MM.1S (cell line): ENCODE measurements at regions not wholly inside any gene's neighbourhood (a gene's known extent, or its start where the extent isn't known, plus 50 kb on each side); places are given as distances from the start of the nearest gene placed in this dataset.
"Not testable (repeated sequence)": the region's sequence is repeated elsewhere in the genome, so short reads cannot be mapped to it uniquely, and the experiment has no call there.

ENCODE experiments used
- CTCF ChIP-seq: fragments of 300-600 bp; sonication (generic); IDR thresholded peaks from 2 replicates; pipeline ENCODE4 v1.5.1; 2016; ENCODE audit warnings: antibody characterized with exemption, low read length, mixed read lengths
- EZH2 ChIP-seq: fragments of 300-600 bp; sonication (generic); optimal IDR thresholded peaks from 2 replicates; pipeline ENCODE3; 2017; ENCODE audit warnings: low read depth, mild to moderate bottlenecking, antibody characterized with exemption, low read length, mixed read lengths
- EZH2phosphoT487 ChIP-seq: fragments of 300-600 bp; sonication (generic); IDR thresholded peaks from 2 replicates; pipeline ENCODE4 v1.6.1; 2018; ENCODE audit warnings: antibody characterized with exemption, low read length

- TF ChIP-seq CTCF, EZH2, EZH2phosphoT487: not testable (repeated sequence)
Measured at GRCh38 chr7:150042281-150042680, 168.5 kb downstream of the ATP6V0E2 start.
